ENCODE measurements at regions not wholly inside any gene's neighbourhood (a gene's known extent, or its start where the extent isn't known, plus 50 kb on each side); places are given as distances from the start of the nearest gene placed in this dataset.

DNA sequence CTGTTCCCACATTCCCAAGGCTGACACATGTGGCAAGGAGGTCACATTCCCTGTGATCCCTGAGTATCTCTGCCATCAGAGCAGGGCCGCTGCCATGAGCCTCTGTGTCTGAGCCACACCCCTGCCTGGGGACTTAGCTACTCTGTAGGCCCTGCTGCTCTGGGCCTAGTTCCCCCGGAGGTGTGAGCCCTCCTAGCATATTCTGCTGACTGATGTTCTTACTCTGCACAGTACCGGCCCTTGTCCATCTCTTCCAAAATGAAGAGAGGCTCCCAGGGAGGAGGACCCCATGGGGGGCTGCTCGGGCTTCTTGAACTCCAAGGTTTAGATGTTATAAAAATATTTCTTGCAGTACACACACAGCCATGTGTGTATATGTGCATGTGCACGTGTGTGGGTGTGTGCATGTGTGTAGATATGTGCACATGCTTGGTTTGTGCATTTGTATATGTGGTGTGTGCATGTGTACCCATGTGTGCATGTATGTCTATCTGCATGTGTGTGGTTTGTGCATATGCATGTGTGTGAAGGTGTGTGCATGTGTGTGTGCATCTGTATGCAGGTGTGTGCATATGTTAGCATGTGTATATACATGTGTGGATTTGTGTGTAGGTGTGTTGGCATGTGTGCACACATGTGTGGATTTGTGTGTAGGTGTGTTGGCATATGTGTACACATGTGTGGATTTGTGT is 101.2 kb downstream of the ERMARD start:
- DNase-seq (ENCODE audit: low read depth): no peak

DNA sequence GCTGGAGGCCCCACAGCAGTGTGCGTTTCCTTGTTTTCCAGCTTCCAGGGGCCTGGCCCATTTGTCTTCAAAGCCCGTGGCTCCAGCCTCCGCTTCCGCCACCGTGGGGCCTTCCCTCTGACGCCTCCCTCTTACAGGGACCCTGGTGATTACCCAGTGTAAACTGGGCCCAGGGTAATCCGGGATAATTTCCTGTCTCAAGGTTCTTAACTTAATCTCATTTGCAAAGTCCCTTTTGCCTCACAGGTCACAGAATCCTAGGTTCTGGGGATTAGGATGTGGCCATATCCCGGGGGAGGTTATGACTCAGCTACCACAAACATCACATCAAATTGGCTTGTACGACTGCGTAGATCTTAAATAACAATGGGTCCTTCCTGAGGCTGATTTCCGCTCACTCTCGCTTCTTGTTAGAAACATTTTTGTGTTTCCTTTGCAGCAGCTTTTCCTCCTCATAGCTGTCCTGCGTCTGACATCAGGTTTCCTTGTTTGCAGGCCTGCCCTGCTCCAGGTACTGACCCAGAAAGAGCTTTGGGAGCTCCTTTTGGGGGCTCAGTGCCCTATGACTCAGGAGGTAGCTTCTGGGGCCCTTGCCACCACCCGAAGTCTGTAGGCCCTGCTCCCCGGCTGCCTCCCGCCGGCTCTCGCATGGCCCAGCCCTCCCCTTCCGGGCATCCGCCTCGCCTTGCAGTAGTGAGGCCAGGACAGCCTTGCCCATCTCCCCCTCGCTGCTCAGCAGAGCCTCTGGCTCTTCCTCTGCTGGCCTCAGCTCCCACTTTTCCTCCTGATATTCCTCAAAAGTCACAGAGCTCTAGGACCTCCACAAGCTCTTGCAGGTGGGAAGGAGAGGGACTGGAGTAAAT is 100.5 kb downstream of the ERMARD start:
- DNase-seq (ENCODE audit: low read depth): no peak

DNA sequence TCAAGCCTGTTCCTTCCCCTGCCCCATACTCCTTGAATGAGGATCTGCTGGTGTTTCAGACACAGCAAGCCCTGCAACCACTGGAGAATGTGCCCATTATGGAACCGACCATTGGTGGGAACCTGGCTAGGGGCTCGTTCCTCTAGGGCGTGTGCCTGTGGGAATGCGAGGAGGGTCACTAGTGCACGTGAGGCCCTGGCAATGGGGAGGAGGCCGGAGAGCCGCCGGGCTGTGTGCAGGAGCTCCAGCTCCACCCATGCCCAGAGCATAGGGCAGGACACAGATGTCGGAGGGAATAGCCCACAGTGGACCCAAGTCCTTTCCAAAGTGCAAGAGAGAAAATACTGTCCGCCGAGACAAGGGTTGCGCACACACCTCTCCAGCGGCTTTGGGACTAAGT is 99.3 kb downstream of the ERMARD start:
- no peak for DNase-seq (ENCODE audit: low read depth)

DNA sequence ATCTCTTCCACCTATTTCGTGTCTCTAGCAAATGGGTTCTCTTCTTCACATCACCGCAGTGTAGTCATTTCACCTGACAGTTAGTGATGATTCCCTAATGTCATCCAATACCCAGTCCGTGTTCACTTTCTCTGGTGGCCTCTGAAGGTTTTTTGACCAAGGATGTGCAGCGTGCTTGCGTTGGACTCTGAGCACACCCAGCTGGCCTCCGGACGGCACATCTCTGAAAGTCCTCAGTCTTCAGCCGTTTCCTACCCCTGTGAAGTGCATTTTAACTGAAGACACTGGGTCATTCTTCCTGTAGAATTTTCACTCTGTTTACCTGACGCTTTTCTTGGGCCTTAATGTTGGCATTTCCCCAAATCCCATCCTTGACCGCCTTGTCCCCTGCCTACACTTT is 98.7 kb downstream of the ERMARD start:
- DNase-seq (ENCODE audit: low read depth): no peak

DNA sequence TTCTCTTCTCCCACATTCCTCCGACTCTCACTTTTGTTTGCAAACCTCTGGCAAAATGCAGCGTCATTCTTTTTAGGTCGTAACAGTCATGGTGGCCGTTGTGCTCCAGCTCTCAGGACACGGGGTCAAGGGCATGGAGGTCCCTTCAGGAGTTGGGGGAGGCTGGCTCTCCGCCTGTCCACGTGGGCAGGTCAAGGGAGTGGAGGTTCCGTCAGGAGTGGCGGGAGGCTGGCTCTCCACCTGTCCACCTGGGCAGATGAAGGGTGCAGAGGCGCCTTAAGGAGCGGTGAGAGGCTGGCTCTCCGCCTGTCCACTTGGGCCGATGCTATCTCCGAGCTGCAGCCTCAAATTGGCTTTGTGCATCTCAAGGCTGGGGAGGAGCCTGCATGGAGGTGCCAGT is 98.0 kb downstream of the ERMARD start:
- no peak for DNase-seq (ENCODE audit: low read depth)

DNA sequence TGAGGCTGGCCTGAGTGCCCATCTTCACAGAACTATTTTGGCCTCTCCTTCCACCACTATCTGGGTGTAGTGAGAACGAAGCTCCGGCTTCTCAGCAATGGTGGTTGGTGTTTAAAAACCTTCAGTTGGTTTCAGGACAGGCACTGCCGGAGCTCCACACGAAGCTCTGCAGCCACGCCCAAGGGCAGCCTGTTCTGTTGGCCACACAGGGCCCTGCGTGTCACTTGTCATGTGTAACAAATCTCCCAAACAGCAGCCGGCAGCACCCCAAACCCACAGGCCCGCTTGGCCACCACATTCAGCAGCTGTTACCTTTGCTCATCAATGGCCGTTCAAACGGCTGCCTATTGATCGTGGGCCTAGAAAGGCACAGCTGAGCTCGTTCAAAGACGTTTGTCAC is 97.5 kb downstream of the ERMARD start:
- DNase-seq (ENCODE audit: low read depth): peak; percentile 3

DNA sequence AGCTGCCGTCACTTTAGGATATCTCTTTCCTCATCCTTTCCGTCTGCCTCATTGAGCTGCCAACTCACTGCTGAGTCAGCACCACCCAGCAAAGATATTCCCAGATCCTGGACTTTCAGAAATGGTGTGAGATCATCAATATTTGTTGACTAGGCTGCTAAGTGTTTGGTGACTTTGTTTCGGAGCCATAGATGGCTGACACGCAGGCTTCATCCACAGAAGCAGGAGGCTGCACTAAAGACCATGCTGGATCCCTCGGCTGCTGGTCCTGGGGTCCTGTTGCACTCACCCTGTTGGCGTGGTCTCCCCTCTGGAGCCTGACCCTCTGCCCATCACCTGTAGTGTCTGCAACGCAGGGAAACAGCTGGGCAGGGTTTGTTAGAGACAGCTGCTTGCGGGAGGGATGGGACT is 96.5 kb downstream of the ERMARD start:
- DNase-seq (ENCODE audit: low read depth): peak; percentile 3

DNA sequence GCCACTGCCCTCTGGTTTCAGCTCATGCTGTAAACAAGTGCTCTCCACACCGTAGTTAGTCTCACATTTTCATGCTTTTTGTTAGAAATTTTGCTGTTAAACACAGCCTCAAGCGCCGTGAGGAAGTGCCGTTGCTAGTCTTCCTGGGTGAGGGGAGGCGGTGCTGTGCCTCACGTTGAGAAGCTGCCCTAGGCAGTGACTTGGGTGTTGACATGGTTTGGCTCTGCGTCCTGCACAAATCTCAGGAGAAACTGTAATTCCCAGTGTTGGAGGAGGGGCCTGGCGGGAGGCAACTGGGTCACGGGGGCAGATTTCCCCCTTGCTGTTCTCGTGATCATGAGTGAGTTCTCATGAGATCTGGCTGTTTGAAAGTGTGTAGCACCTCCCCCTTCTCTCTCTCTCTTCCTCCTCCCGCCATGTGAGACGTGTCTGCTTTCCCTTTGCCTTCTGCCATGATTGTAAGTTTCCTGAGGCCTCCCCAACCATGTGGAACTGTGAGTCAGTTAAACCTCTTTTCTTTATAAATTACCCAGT is 95.8 kb downstream of the ERMARD start:
- no peak for DNase-seq (ENCODE audit: low read depth)

DNA sequence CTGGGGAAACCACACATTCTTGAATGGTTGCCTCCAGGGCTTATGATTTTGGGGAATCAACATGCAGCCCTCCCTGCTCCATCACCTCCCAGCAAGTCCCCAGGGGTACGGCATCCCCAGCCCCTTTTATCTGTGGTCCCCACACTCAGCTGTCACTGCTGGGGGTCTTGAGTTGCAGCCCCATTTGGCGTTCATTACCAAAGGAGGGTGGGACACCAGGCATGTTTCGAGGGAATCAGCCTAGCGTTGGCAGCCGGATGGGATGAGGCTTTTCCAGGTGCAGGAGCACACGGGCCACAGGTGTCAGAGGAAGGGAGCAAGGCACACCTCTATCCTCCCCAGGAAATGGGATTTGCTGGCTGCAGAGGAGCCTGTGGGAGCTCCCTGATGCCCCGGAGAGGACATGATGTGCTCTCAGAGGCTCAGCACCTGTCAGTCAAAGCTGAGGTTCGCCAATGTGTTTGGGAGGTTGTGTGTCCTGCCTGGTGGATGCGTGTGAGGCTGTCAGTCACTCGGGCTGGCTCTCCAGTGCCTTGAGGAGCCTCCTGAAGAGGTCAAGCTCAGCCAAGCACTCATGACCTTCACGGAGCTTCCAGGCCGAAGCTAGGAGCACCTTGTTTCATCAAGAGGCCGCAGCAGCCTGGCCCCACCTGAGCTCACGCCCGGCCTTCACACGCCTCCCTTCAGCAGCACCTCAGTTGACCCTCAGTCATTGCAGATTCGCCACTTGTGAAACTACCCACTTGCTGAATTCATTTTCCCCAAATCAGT is 95.0 kb downstream of the ERMARD start:
- DNase-seq (ENCODE audit: low read depth): no peak

DNA sequence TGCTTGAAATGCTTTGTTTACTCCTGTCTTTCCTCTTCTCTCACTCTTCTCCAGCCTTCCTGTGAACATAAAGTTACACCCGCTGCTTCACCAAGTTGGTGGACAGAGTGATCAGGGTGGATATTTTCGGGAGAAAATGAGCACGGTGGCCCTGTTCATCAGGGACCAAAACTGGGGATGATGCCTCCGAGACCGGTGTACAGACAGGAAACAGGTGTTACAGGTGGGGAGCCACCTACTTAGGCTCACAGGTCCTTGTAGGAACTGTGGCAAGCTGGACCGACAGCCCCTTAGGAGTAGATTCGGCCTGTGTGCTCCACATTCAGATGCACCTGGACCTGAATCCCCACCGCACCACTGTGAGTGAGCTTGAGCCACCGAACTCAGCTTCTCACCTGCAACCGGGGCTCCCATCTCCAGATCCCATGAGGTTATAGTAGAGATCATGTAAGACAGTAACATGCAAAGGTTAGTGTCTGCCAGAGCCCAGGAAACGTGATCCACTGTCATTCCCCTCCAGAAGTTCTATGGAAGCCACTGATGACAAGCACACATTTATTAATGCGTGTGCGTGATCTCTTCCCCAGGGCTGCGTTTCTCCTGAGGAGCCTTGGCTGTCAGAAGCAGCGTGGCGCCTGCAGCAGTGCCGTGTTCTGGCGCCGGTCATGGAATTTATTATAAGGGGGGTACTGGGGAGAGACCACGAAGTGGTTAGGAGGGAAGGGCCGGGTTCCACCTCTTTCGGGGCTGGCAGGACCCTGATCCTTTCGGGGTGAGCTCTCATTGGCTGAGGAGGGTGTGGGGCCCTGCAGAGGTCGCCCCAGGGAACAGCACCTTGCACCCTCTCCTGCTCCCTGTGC is 94.2 kb downstream of the ERMARD start:
- DNase-seq (ENCODE audit: low read depth): no peak

DNA sequence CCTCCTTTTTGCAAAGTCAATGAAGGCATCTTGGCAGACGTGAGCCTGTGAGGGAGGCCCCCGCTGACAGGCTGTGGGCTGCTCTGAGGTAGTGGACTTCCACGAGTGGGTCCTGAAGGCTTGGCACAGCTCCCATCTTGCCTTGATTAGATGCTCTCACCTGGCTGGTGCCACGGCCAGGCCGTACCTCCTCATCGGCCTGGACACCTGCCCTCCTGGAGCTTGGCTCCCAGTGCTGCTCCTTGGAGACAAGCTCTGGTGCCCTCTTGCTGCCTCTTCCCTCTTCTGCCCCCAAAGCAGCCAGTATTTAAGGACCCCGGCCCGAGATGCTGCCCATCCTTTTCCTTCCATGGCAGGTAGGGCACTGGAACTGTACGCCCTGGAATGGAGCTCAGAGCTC is 93.5 kb downstream of the ERMARD start:
- DNase-seq (ENCODE audit: low read depth): no peak

DNA sequence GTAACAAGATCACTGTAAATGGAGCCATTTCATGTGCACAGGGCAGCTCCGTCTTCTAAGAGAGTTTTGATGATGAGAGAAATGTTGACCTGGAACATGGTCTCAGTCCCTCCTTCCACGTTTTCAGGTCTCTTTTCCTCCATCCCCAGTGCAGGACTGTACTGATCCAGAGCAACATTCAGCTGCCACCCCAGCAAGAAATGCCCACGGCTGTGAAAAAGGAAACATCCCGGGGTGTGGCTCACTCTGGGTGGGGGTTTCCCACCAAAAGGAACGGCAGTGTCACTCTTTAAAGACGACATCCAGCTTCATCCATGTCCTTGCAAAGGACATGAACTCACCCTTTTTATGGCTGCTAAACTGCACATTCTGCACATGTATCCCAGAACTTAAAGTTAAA is 92.6 kb downstream of the ERMARD start:
- DNase-seq (ENCODE audit: low read depth): no peak

DNA sequence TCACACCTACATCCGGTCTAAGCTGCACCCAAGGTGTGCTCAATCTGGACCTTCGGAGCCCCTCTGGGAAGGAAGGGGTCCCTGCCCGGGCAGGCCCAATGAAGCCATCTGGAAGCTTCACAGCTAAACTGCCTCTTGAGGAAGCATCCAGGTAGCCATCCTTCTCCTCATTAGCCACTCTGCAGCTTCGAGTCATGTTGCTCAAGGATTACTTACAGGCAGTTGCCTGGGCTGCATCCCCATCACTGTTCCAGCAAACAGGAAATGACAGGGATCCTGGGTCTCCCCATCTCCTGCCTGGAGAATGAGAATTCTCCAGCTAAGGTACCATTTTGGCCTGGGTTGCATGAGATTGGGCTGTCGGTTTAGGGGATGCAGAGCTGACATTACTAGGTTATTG is 91.7 kb downstream of the ERMARD start:
- DNase-seq (ENCODE audit: low read depth): no peak

DNA sequence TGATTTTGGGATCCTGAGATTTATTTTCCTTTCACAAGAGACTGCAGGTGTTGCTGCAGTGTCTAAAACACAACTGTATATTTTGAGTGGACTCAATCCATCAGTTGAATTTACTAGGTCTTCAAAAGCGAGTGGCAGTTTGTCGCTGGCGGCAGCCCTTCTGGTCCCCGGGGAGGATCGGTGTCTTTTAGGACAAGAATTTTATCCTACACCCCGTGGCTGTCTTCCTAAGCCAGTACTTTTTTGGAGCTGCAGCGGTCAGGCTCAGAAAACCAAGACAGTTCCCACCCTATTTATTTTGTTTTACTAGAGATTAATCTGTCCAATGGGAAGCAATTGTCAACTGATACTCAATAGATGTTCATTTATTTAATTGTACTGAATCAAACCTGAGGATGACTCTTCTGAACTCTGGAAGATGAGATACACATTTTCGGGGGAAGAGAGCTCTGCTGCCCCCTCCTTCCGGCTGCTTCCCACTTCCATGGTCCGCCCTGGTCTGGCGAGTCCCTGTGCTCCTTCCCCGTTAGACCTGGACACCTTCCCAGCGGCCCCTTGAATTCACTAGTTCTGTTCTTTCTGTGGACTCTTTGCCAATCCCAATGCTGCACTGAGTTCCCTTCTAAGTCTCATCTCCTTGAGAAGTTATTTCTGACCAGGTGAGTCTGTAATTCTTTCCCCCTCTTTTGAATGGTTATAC is 90.6 kb downstream of the ERMARD start:
- no peak for DNase-seq (ENCODE audit: low read depth)

DNA sequence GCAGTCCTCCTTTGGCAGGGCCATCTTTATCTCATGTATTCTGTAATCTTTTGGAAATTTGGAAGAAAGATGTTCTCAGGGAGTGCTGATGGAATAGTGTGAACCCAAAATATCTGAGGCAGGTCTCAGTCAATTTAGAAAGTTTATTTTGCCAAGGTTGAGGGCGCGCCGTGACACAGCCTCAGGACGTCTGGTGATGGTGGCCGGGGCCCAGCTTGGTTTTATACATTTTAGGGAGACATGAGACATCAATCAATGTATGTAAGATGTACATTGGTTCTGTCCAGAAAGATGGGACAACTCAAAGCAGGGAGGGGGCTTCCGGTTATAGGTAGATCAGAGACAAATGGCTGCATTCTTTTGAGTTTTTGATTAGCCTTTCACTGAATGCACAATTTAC is 89.8 kb downstream of the ERMARD start:
- no peak for DNase-seq (ENCODE audit: low read depth)

DNA sequence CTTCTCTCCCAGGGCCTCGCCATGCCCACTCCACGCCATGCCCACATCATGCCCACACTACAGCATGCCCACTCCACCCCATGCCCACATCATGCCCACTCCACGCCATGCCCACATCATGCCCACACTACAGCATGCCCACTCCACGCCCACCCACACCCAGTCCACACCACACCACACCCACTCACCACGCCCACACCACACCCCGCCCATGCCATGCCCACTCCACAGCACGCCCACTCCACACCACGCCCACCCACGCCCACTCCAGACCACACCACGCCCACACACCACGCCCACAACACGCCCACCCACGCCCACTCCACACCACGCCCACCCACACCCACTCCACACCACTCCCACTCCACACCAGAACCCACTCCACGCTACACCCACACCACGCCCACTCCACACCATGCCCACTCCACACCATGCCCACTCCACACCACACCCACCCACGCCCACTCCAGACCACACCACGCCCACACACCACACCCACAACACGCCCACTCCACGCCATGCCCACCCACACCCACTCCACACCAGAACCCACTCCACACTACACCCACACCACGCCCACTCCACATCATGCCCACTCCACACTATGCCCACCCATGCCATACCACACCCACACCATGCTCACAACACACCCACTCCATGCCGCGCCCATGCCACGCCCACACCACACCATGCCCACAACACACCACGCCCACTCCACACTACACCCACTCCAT is 88.6 kb downstream of the ERMARD start:
- DNase-seq (ENCODE audit: low read depth): no peak

DNA sequence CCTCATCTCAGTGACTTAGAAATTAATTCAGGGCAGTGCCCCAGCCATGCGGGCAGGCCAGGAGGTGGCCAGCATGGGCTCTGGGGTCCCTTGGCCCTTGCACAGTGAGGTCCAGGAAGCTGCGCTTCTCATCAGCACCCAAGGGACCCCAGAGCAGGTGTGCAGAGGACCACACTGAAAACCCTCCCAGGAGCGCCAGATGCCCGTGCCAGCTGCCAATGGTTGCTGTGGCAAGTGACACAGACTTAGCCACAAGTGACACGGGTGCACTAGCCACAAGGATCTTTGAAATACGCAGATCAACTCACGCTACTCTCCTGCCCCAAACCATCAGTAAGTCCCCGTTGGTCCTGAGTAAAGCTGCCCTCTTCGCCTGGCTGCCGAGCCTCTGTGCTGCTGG is 88.1 kb downstream of the ERMARD start:
- DNase-seq (ENCODE audit: low read depth): no peak

DNA sequence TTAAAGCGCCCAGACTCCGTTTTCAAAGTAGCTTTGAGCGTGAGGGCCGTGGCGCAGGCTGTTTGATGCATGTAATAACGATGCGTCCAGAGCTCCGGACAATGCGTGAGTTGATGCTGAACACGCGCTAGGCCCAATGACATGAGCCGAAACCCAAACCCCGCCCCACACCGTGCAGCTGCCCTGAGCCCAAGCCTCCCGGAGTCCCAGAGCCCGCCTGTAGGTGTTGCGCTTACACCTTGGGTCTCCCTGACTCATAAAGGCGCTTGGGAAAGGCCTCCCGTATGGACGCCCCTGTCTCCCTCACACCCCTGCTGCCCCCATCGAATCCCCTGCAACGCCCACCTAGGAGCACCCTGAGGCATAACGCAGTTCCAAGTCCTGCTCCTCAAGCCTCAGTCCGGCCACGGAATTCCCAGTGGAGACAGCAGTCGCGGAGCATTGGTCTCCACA is 87.6 kb downstream of the ERMARD start:
- DNase-seq (ENCODE audit: low read depth): no peak

DNA sequence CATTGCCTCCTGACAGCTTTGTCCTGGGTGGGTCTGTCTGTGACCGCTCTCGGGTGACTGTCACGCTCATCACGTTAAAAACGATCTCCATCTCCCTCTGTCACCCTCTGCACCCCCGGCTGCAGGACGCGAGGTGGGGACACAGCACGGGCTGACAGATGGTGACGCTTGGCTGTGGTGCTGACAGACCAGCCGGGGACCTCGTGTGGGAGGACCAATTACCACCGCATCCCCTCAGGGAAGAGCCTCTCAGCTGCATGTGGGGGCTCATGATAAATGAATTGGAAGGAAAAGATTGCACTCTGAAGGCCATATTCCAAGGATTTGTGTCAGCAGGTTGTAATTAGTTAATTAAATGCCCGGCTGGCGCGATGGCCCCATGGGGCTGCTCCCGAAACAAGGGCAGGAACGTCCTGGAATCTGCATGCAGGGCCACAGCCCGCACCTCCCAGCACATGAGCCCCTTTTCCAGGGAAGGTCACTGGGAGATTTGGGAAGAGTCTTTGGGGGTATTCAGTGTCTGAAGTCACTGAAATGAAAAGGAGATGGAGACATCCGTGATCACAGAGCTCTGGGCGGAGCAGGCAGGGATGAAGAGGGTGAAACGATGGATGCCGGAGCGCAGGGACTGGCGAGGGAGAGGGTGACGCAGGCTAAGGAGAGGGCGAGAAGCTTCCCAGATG is 87.1 kb downstream of the ERMARD start:
- DNase-seq (ENCODE audit: low read depth): no peak
